ENCODE measurements at regions not wholly inside any gene's neighbourhood (a gene's known extent, or its start where the extent isn't known, plus 50 kb on each side); places are given as distances from the start of the nearest gene placed in this dataset.

- no peak overlapping the region for H3K4me3 Mint-ChIP-seq
- no peaks in the 10 kb centered on the region; a peak in 1 of 7 replicates for H3K36me3 Mint-ChIP-seq (ENCODE audit: insufficient read depth in 1 of 3, low read depth in 3 of 3)
- no CpG with 5 or more reads among the region's 4 CpGs for WGBS (ENCODE audit: extremely low coverage, insufficient read length, low lambda C conversion rate)
Observed at GRCh38 chr16:64217789-64218535, 903.9 kb downstream of the CDH11 start.

More at GRCh38 chr16:64217789-64218535, 903.9 kb downstream of the CDH11 start:
- no peak overlapping the region for H3K9ac ChIP-seq (ENCODE audit: extremely low read depth, insufficient read length, low read length)
- no peak overlapping the region for H3K27ac ChIP-seq (ENCODE audit: insufficient read length, low read depth, low read length)
- no peaks in the 10 kb centered on the region for H3K79me1 ChIP-seq (ENCODE audit: insufficient read depth, low read depth, low read length, poor library complexity, severe bottlenecking)
- Mint-ChIP-seq H3K9me3 (no peaks in the 10 kb centered on the region), H3K27ac (no peak overlapping the region), H3K4me1 (no peaks in the 10 kb centered on the region), H3K27me3 (ENCODE audit: low read depth) (no peaks in the 10 kb centered on the region)
- H3K4me2 ChIP-seq (ENCODE audit: insufficient read depth, insufficient read length, low read length), result no peak overlapping the region
- no peaks in the 10 kb centered on the region for H3K23me2 ChIP-seq (ENCODE audit: insufficient read length, low read depth, low read length, poor library complexity, severe bottlenecking)
- no peaks in the 10 kb centered on the region for H4K20me1 ChIP-seq (ENCODE audit: control insufficient read depth, insufficient read depth, insufficient read length)
- H2BK15ac ChIP-seq (ENCODE audit: low read depth, low read length), result no peak overlapping the region
- no peaks in the 10 kb centered on the region for H3K79me2 ChIP-seq (ENCODE audit: insufficient read depth, low read length)
- no peak overlapping the region for H2BK5ac ChIP-seq (ENCODE audit: insufficient read length, low read length)
- H3K9me3 ChIP-seq (ENCODE audit: control insufficient read depth, low read depth, low read length), result no peaks in the 10 kb centered on the region
- H3K4ac ChIP-seq (ENCODE audit: low read depth, low read length), result no peak overlapping the region
- no peak overlapping the region for H2AFZ ChIP-seq (ENCODE audit: low read length)
- no peak overlapping the region for H2BK20ac ChIP-seq (ENCODE audit: low read depth, low read length, poor library complexity, severe bottlenecking)
- no peak overlapping the region for H2BK120ac ChIP-seq (ENCODE audit: low read depth, low read length, poor library complexity, severe bottlenecking)
- H3K23ac ChIP-seq (ENCODE audit: insufficient read length, low read depth, low read length), result no peak overlapping the region
- H3K4me1 ChIP-seq (ENCODE audit: insufficient read depth, low read length), result no peaks in the 10 kb centered on the region
- DNase-seq, result no peak
- no peak overlapping the region for H2BK12ac ChIP-seq (ENCODE audit: insufficient read length, low read depth, low read length)
- H3K14ac ChIP-seq (ENCODE audit: insufficient read depth, low read length), result no peak overlapping the region
- TF ChIP-seq CTCF (conservative IDR thresholded peaks at IDR 0.05), result no peak
- H3T11ph ChIP-seq (ENCODE audit: low read length), result no peak overlapping the region
- H4K8ac ChIP-seq (replicated peaks; ENCODE audit: insufficient read length, low read depth, low read length), result no peak overlapping the region
- H3K18ac ChIP-seq (ENCODE audit: insufficient read length, low read depth, low read length), result no peak overlapping the region
- H2AK5ac ChIP-seq (ENCODE audit: insufficient read length, low read length), result no peak overlapping the region
- H4K91ac ChIP-seq (ENCODE audit: insufficient read length, low read depth, low read length), result no peak overlapping the region
- no peaks in the 10 kb centered on the region for H3K27me3 ChIP-seq (ENCODE audit: insufficient read depth, low read length)
- H4K5ac ChIP-seq (ENCODE audit: insufficient read length, low read depth, low read length), result no peak overlapping the region
- H3K56ac ChIP-seq (ENCODE audit: insufficient read length, low read depth, low read length), result no peak overlapping the region

Measured in H9 (cell line).